Mesendoderm (in vitro differentiated cells): ENCODE measurements at regions not wholly inside any gene's neighbourhood (a gene's known extent, or its start where the extent isn't known, plus 50 kb on each side); places are given as distances from the start of the nearest gene placed in this dataset.

Experiments
- DNase-seq: peaks from one replicate; pipeline ENCODE4 v3.0.0; 2013
- H2AK5ac ChIP-seq: 2 replicates; pipeline ENCODE4 v1.6.1; 2013; ENCODE audit warnings: low read length, inconsistent platforms
- H2BK120ac ChIP-seq: 2 replicates; pipeline ENCODE4 v1.6.1; 2013; ENCODE audit warnings: low read depth, mild to moderate bottlenecking, low read length, moderate library complexity, mixed read lengths
- H2BK15ac ChIP-seq: replicated peaks from 2 replicates; pipeline ENCODE4 v1.6.1; 2013; ENCODE audit warnings: low read depth, mild to moderate bottlenecking, moderate library complexity
- H2BK5ac ChIP-seq: 2 replicates; pipeline ENCODE4 v1.6.1; 2013; ENCODE audit warnings: low read length, inconsistent platforms
- H3K18ac ChIP-seq: 2 replicates; pipeline ENCODE4 v1.6.1; 2013; ENCODE audit warnings: mild to moderate bottlenecking, low read length, mixed read lengths
- H3K23ac ChIP-seq: one replicate; pipeline ENCODE4 v1.6.1; 2013; ENCODE audit warnings: low read length
- H3K27ac ChIP-seq: 2 replicates; pipeline ENCODE4 v1.5.1; 2013; ENCODE audit warnings: low read depth, mild to moderate bottlenecking, inconsistent platforms, low read length, moderate library complexity
- H3K27me3 ChIP-seq: 2 replicates; pipeline ENCODE4 v1.6.1; 2013; ENCODE audit warnings: low read length, control low read depth, mild to moderate bottlenecking, inconsistent platforms; ENCODE audit not compliant: insufficient read depth, poor library complexity
- H3K36me3 ChIP-seq: 2 replicates; pipeline ENCODE4 v1.6.1; 2013; ENCODE audit warnings: low read length, inconsistent platforms; ENCODE audit not compliant: control insufficient read depth, insufficient read depth
- H3K4ac ChIP-seq: one replicate; pipeline ENCODE4 v1.6.1; 2013; ENCODE audit warnings: low read depth, mild to moderate bottlenecking, low read length, moderate library complexity
- H3K4me1 ChIP-seq: 2 replicates; pipeline ENCODE4 v1.6.1; 2013; ENCODE audit warnings: low read depth, low read length, inconsistent platforms; ENCODE audit not compliant: control insufficient read depth
- H3K4me2 ChIP-seq: 2 replicates; pipeline ENCODE4 v1.6.1; 2013; ENCODE audit warnings: low read length
- H3K4me3 ChIP-seq: 2 replicates; pipeline ENCODE4 v1.5.1; 2013; ENCODE audit warnings: mild to moderate bottlenecking, low read length
- H3K56ac ChIP-seq: one replicate; pipeline ENCODE4 v1.6.1; 2013; ENCODE audit warnings: low read length
- H3K79me1 ChIP-seq: 2 replicates; pipeline ENCODE4 v1.6.1; 2013; ENCODE audit warnings: low read length, inconsistent platforms
- H3K79me2 ChIP-seq: 2 replicates; pipeline ENCODE4 v1.6.1; 2013; ENCODE audit warnings: mild to moderate bottlenecking, low read length; ENCODE audit not compliant: control insufficient read depth, insufficient read depth
- H3K9ac ChIP-seq: 2 replicates; pipeline ENCODE4 v1.6.1; 2013; ENCODE audit warnings: low read length, inconsistent platforms
- H4K5ac ChIP-seq: one replicate; pipeline ENCODE4 v1.6.1; 2013; ENCODE audit warnings: low read length
- H4K8ac ChIP-seq: one replicate; pipeline ENCODE4 v1.6.1; 2013; ENCODE audit warnings: low read depth, mild to moderate bottlenecking, control low read depth, low read length, moderate library complexity
- WGBS: extraction: QIAGEN DNeasy Blood & Tissue Kit; methylation state at CpG from one replicate; pipeline ENCODE4 v1.1.7; 2013; ENCODE audit warnings: low lambda C conversion rate, missing lambda C conversion rate; ENCODE audit not compliant: insufficient coverage; ENCODE audit errors: extremely low coverage; 5-methylcytosine and 5-hydroxymethylcytosine counted together

DNA sequence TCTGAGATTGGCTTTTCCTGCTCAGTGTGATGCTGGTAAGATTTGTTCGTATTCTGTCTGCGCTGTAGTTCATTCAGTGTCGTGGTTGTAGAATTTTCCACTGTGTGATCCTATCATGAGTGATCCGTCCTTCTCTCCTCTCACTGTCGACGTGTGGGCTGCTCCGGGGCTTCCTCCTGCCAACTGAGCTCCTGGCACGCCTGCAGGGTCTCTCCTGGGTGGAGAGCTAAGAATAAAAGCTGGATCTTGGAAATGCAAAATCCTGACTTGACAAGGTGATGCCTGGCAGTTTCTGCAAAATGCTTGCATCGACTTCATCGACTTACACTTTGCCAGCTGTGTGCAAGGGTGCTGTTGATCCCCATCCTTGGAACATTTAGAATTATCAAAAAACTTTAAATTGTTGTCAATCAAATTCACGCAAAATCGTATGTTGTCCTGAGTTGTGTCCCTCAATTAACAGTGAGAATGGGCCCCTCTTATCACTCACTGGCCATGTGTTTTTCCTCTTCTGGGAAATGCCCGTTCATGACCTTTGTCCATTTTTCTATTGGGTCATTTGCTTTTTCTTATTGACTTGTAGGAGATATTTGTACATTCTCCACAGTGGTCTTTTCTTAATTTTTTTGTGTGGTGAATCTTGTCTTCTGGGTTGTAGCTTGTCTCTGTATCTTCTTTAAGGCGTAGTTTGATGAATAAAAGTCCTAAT is 125.5 kb downstream of the CRYAA start:
- Histone ChIP-seq H3K9ac (no peak overlapping the region), H4K8ac (no peak overlapping the region), H3K27me3 (no peaks in the 10 kb centered on the region), H2BK120ac (no peak overlapping the region), H3K79me2 (no peaks in the 10 kb centered on the region), H3K23ac (no peak overlapping the region), H3K4me1 (no peaks in the 10 kb centered on the region), H3K4me2 (no peak overlapping the region), H2AK5ac (no peak overlapping the region), H3K56ac (no peak overlapping the region), H2BK15ac (no peak overlapping the region), H3K79me1 (no peaks in the 10 kb centered on the region), H3K36me3 (no peaks in the 10 kb centered on the region), H2BK5ac (no peak overlapping the region), H3K18ac (no peak overlapping the region), H3K4ac (no peak overlapping the region), H3K4me3 (no peak overlapping the region), H4K5ac (no peak overlapping the region), H3K27ac (no peak overlapping the region)
- WGBS, result no CpG with 5 or more reads among the region's 14 CpGs
- no peak for DNase-seq

DNA sequence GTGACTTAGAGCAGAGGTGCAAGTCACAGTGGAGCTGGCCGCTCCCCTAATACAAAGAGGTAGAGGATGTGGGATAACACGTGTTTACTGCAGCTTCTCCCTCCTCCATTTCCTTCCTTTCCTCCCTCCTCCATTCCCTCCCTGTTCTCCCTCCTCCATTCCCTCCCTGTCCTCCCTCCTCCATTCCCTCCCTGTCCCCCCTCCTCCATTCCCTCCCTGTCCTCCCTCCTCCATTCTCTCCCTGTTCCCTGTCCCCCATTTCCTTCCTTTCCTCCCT is 124.0 kb downstream of the CRYAA start:
- H3K23ac ChIP-seq, result no peak overlapping the region

DNA sequence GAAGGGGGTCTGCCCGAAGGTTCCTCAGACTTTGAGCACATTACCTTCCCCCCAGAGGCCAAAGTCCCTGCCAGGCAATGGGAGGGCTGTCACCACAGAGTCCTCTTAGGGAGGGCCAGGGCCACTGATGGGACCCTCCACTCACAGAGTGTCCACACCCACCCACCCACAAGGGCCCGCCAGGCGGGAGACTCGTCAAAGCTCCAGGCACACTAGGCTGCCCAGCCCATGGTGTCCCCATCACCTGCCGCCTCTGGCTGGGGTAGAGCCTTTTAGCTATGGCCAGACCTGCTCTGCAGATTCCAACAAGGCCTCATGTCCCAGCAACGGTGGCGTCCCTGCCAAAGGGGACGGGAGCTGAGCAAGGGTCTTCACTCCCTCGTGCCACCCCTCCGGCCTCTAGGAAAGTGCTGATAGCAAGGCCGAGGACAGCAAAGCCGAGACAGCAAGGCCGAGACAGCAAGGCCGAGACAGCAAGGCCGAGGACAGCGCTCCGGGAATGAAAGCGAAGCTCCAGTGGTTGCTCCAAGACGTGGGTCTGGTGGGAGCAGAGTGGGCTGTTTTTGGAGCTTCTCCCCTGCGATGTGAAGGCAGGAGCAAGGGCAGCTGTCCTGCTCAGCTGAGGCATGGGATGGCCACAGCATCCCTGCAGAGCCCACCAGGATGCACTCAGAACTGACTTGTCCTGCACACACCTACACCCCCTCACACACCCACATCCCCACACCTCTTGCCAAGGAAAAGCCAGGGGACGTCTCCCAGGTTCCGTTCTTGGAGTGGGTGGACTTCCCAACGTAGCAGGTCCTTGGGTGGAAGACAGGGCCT is 123.4 kb downstream of the CRYAA start:
- Histone ChIP-seq H3K27ac (no peak overlapping the region), H3K56ac (no peak overlapping the region), H2BK15ac (no peak overlapping the region), H3K23ac (no peak overlapping the region), H3K79me1 (no peaks in the 10 kb centered on the region), H4K8ac (no peak overlapping the region), H3K4me1 (no peaks in the 10 kb centered on the region), H3K9ac (no peak overlapping the region), H2BK120ac (no peak overlapping the region), H3K18ac (no peak overlapping the region), H3K4me2 (no peak overlapping the region), H2AK5ac (no peak overlapping the region), H2BK5ac (no peak overlapping the region), H3K4me3 (no peak overlapping the region), H3K27me3 (no peaks in the 10 kb centered on the region), H3K79me2 (no peaks in the 10 kb centered on the region), H3K36me3 (no peaks in the 10 kb centered on the region), H4K5ac (no peak overlapping the region), H3K4ac (no peak overlapping the region)
- DNase-seq, result no peak
- WGBS, result no CpG with 5 or more reads among the region's 23 CpGs

More for the DNA sequence above, 124.0 kb downstream of the CRYAA start:
- WGBS, result no CpG with 5 or more reads among the region's 2 CpGs
- Histone ChIP-seq H3K4ac (no peak overlapping the region), H3K4me2 (no peak overlapping the region), H3K79me2 (no peaks in the 10 kb centered on the region), H2BK120ac (no peak overlapping the region), H2BK5ac (no peak overlapping the region), H3K56ac (no peak overlapping the region), H3K18ac (no peak overlapping the region), H3K4me3 (no peak overlapping the region), H3K4me1 (no peaks in the 10 kb centered on the region), H2BK15ac (no peak overlapping the region), H3K27ac (no peak overlapping the region), H3K27me3 (no peaks in the 10 kb centered on the region), H3K79me1 (no peaks in the 10 kb centered on the region), H4K5ac (no peak overlapping the region), H3K9ac (no peak overlapping the region), H2AK5ac (no peak overlapping the region), H3K36me3 (no peaks in the 10 kb centered on the region), H4K8ac (no peak overlapping the region)
- no peak for DNase-seq

DNA sequence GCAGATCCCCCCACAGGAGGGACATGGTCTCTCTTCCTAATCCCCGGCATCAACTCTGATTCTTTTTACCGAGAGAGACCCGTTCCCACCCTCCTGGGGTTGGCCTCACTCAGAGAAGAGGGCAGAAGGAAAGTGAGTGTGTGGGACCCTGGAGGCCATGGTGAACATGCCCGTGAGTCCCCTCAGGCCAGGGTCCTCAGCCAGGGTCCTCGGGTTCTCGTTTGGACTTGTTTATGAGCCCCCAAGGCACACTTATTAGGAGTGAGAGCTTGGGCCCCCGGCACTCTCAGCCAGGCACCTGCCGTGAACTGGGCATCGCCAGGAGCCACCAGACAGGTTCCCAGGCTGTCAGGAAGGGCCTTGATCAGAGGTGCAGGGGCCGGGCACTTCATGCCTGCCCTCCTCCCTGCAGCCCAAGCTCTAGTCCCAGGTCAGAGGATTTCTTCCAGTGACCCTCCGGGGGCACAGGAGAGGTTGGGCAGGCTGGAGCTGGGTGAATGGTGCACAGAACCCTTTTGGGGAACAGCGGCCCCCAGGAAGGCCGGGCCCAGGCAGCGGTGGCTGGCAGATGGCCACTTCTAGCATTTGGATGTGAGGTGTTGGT is 122.6 kb downstream of the CRYAA start:
- Histone ChIP-seq H2AK5ac (no peak overlapping the region), H3K36me3 (no peaks in the 10 kb centered on the region), H3K79me1 (no peaks in the 10 kb centered on the region), H2BK120ac (no peak overlapping the region), H3K4me2 (no peak overlapping the region), H3K56ac (no peak overlapping the region), H3K4me3 (no peak overlapping the region), H3K27me3 (no peaks in the 10 kb centered on the region), H3K27ac (no peak overlapping the region), H3K9ac (no peak overlapping the region), H3K23ac (no peak overlapping the region), H3K4ac (no peak overlapping the region), H3K79me2 (no peaks in the 10 kb centered on the region), H4K8ac (no peak overlapping the region), H2BK15ac (no peak overlapping the region), H2BK5ac (no peak overlapping the region), H3K4me1 (no peaks in the 10 kb centered on the region), H4K5ac (no peak overlapping the region), H3K18ac (no peak overlapping the region)
- DNase-seq, result no peak
- no CpG with 5 or more reads among the region's 14 CpGs for WGBS

GRCh38 chr21:43290421-43291346 is 121.9 kb downstream of the CRYAA start:
- Histone ChIP-seq H4K8ac (no peak overlapping the region), H3K18ac (no peak overlapping the region), H3K9ac (no peak overlapping the region), H3K27ac (no peak overlapping the region), H2BK15ac (no peak overlapping the region), H3K23ac (no peak overlapping the region), H2BK120ac (no peak overlapping the region), H3K79me1 (no peaks in the 10 kb centered on the region), H3K4me1 (no peaks in the 10 kb centered on the region), H3K4me3 (no peak overlapping the region), H2AK5ac (no peak overlapping the region), H3K79me2 (no peaks in the 10 kb centered on the region), H3K56ac (no peak overlapping the region), H3K27me3 (no peaks in the 10 kb centered on the region), H3K4ac (no peak overlapping the region), H4K5ac (no peak overlapping the region), H2BK5ac (no peak overlapping the region), H3K36me3 (no peaks in the 10 kb centered on the region), H3K4me2 (no peak overlapping the region)
- no peak for DNase-seq
- WGBS, result no CpG with 5 or more reads among the region's 36 CpGs
